ENCODE measurements at regions not wholly inside any gene's neighbourhood (a gene's known extent, or its start where the extent isn't known, plus 50 kb on each side); places are given as distances from the start of the nearest gene placed in this dataset.

GRCh38 chr21:32102426-32102825 lies 176.4 kb downstream of the MIS18A start:
- H3K27ac ChIP-seq (ENCODE audit: insufficient read length, low read depth, low read length): no peak overlapping the region
- no peak overlapping the region for H3K9ac ChIP-seq (ENCODE audit: extremely low read depth, insufficient read length, low read length)
- H2BK5ac ChIP-seq (ENCODE audit: insufficient read length, low read length): no peak overlapping the region
- WGBS (ENCODE audit: extremely low coverage, insufficient read length, low lambda C conversion rate): no CpG with 5 or more reads among the region's 1 CpG
- no peak overlapping the region for H4K5ac ChIP-seq (ENCODE audit: insufficient read length, low read depth, low read length)
- Mint-ChIP-seq H3K27me3 (ENCODE audit: low read depth) (peaks cover 16% of the 10 kb centered on the region), H3K4me3 (no peak overlapping the region; a peak in 1 of 5 replicates), H3K9me3 (peaks cover 8 to 17% of the 10 kb centered on the region in 2 experiments), H3K27ac (no peak overlapping the region), H3K4me1 (peaks cover 14 to 21% of the 10 kb centered on the region in 2 experiments), H3K36me3 (ENCODE audit: insufficient read depth in 1 of 3, low read depth in 3 of 3) (peaks cover 0 to 15% (median 0%) of the 10 kb centered on the region in 3 experiments; a peak in 3 of 7 replicates)
- no peak for DNase-seq
- no peak overlapping the region for H2BK120ac ChIP-seq (ENCODE audit: low read depth, low read length, poor library complexity, severe bottlenecking)
- no peak overlapping the region for H2AK5ac ChIP-seq (ENCODE audit: insufficient read length, low read length)
- no peak overlapping the region for H3K18ac ChIP-seq (ENCODE audit: insufficient read length, low read depth, low read length)
- H3K23me2 ChIP-seq (ENCODE audit: insufficient read length, low read depth, low read length, poor library complexity, severe bottlenecking): no peaks in the 10 kb centered on the region
- H2AFZ ChIP-seq (ENCODE audit: low read length): no peak overlapping the region
- no peak overlapping the region for H3K4me2 ChIP-seq (ENCODE audit: insufficient read depth, insufficient read length, low read length)
- H3K23ac ChIP-seq (ENCODE audit: insufficient read length, low read depth, low read length): no peak overlapping the region
- TF ChIP-seq CTCF (conservative IDR thresholded peaks at IDR 0.05): no peak
- H3K4me1 ChIP-seq (ENCODE audit: insufficient read depth, low read length): no peaks in the 10 kb centered on the region
- H3K4ac ChIP-seq (ENCODE audit: low read depth, low read length): no peak overlapping the region
- H3K79me1 ChIP-seq (ENCODE audit: insufficient read depth, low read depth, low read length, poor library complexity, severe bottlenecking): no peaks in the 10 kb centered on the region
- no peaks in the 10 kb centered on the region for H3K79me2 ChIP-seq (ENCODE audit: insufficient read depth, low read length)
- H3K27me3 ChIP-seq (ENCODE audit: insufficient read depth, low read length): no peaks in the 10 kb centered on the region
- no peak overlapping the region for H4K91ac ChIP-seq (ENCODE audit: insufficient read length, low read depth, low read length)
- no peak overlapping the region for H2BK20ac ChIP-seq (ENCODE audit: low read depth, low read length, poor library complexity, severe bottlenecking)
- no peak overlapping the region for H3K14ac ChIP-seq (ENCODE audit: insufficient read depth, low read length)
- H3K9me3 ChIP-seq (ENCODE audit: control insufficient read depth, low read depth, low read length): peaks cover 7% of the 10 kb centered on the region
- no peak overlapping the region for H2BK12ac ChIP-seq (ENCODE audit: insufficient read length, low read depth, low read length)
- no peak overlapping the region for H4K8ac ChIP-seq (replicated peaks; ENCODE audit: insufficient read length, low read depth, low read length)
- no peak overlapping the region for H2BK15ac ChIP-seq (ENCODE audit: low read depth, low read length)
- no peak overlapping the region for H3T11ph ChIP-seq (ENCODE audit: low read length)
- no peak overlapping the region for H3K56ac ChIP-seq (ENCODE audit: insufficient read length, low read depth, low read length)
- no peaks in the 10 kb centered on the region for H4K20me1 ChIP-seq (ENCODE audit: control insufficient read depth, insufficient read depth, insufficient read length)
